ENCODE measurements at regions not wholly inside any gene's neighbourhood (a gene's known extent, or its start where the extent isn't known, plus 50 kb on each side); places are given as distances from the start of the nearest gene placed in this dataset.

- FAIRE-seq, result no peak
- DNase-seq (ENCODE audit: insufficient read length, low spot score), result no peak
- TF ChIP-seq, protein P1, sequence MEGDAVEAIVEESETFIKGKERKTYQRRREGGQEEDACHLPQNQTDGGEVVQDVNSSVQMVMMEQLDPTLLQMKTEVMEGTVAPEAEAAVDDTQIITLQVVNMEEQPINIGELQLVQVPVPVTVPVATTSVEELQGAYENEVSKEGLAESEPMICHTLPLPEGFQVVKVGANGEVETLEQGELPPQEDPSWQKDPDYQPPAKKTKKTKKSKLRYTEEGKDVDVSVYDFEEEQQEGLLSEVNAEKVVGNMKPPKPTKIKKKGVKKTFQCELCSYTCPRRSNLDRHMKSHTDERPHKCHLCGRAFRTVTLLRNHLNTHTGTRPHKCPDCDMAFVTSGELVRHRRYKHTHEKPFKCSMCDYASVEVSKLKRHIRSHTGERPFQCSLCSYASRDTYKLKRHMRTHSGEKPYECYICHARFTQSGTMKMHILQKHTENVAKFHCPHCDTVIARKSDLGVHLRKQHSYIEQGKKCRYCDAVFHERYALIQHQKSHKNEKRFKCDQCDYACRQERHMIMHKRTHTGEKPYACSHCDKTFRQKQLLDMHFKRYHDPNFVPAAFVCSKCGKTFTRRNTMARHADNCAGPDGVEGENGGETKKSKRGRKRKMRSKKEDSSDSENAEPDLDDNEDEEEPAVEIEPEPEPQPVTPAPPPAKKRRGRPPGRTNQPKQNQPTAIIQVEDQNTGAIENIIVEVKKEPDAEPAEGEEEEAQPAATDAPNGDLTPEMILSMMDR (IDR thresholded peaks at IDR 0.05; ENCODE audit: insufficient read depth, missing control alignments), result no peak
Measured at GRCh38 chr17:36837195-36837938, 99.9 kb upstream of the LHX1 start.

DNA sequence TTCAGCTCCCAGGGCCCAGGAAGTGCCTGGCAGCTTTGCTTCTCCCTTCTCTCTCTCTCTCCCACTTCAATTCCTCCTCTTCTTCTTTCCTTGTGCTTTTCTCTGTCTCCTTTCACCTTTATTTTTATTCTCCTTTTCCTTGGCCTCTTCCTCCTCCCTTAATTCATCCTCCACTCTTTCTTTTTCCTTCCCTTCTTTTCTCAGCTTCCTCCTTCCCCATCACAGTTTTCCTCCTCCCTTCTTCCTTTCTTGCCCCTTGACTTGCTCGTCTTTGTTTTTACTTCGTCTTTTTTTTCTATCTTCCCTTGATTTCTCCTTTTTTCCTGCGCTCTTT lies 99.4 kb upstream of the LHX1 start:
- DNase-seq (ENCODE audit: insufficient read length, low spot score), result no peak
- no peak for FAIRE-seq
- TF ChIP-seq, protein P1 (IDR thresholded peaks at IDR 0.05; ENCODE audit: insufficient read depth, missing control alignments), result no peak

- no peak for FAIRE-seq
- TF ChIP-seq, protein P1 (IDR thresholded peaks at IDR 0.05; ENCODE audit: insufficient read depth, missing control alignments), result no peak
- DNase-seq (ENCODE audit: insufficient read length, low spot score), result no peak
Measured at GRCh38 chr17:36839256-36839655, 98.0 kb upstream of the LHX1 start.

- TF ChIP-seq, protein P1 (IDR thresholded peaks at IDR 0.05; ENCODE audit: insufficient read depth, missing control alignments), result no peak
- DNase-seq (ENCODE audit: insufficient read length, low spot score) (no peak), FAIRE-seq (no peak)
Measured at GRCh38 chr17:36840796-36841195, 96.5 kb upstream of the LHX1 start.

DNA sequence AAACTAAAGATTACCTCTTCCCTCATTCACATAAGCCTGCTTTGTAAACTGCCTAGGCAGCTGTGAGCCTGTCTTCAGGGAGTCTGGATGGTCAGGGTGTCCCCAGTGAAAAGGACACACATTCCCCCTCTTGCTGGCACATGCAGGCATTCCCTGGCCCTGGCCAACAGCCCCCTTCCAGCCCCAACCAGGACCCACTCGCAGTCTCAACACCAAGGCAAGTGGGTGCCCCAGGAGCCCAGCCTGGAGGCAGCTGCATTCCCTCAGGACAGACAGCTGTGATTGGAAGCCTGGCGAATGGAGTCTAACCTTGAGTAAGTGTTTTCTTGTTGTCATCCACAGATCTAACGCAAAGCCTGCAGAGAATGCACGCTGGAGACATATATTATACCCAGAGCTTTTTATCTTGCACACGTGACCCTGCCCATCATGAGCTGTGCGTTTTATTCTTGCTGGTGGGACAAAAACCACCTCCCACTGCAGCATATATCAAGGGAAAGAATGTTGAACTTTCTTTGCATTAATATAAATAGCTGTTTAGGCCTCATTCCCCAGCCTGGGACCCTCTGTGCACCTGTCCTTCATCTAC lies 95.0 kb upstream of the LHX1 start:
- DNase-seq (ENCODE audit: insufficient read length, low spot score) (no peak), FAIRE-seq (no peak)
- TF ChIP-seq, protein P1 (IDR thresholded peaks at IDR 0.05; ENCODE audit: insufficient read depth, missing control alignments), result no peak

GRCh38 chr17:36842963-36843558 lies 94.2 kb upstream of the LHX1 start:
- FAIRE-seq (no peak), DNase-seq (ENCODE audit: insufficient read length, low spot score) (no peak)
- TF ChIP-seq, protein P1 (IDR thresholded peaks at IDR 0.05; ENCODE audit: insufficient read depth, missing control alignments), result no peak

DNA sequence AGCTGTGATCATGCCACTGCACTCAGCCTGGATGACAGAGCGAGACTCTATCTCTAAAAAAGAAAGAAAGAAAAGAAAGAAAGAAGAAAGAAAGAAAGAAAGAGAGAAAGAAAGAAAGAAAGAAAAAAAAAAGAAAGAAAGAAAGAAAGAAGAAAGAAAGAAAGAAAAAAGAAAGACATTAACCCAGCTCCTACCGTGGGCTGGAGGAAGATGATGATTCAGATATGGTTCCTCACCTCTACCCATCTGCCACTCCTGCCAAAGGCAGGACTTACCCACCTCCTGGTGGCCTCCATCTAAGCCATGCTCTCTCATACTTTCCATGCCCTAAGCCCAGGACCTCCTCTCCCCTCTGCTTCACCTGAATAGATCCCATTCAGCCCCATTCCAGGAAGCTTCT lies 93.3 kb upstream of the LHX1 start:
- DNase-seq (ENCODE audit: insufficient read length, low spot score), result no peak
- TF ChIP-seq, protein P1 (IDR thresholded peaks at IDR 0.05; ENCODE audit: insufficient read depth, missing control alignments), result no peak
- no peak for FAIRE-seq
